Activated CD4-positive, alpha-beta T cell treated with anti-CD3 and anti-CD28 coated beads for 24 hours (primary cell): ENCODE measurements at regions not wholly inside any gene's neighbourhood (a gene's known extent, or its start where the extent isn't known, plus 50 kb on each side); places are given as distances from the start of the nearest gene placed in this dataset.
A peak's percentile ranks its signal among the peaks of the same experiment; 100 is the strongest.

ENCODE experiments used
- DNase-seq, 2 donors: peaks; one replicate each; pipeline ENCODE4 v3.0.0-alpha.2; 2020; ENCODE audit warnings: low read depth in 2 of 2

- no peak for DNase-seq
Observed at GRCh38 chr9:109913461-109913810, 133.4 kb downstream of the PALM2AKAP2 start.

- no peak for DNase-seq
Observed at GRCh38 chr9:109914280-109915027, 134.5 kb downstream of the PALM2AKAP2 start.

- DNase-seq, result no peak
Observed at GRCh38 chr9:109916316-109916715, 136.3 kb downstream of the PALM2AKAP2 start.

GRCh38 chr9:109918339-109919163, 138.6 kb downstream of the PALM2AKAP2 start:
- peak in 1 of 2 donors; percentile 14 for DNase-seq

GRCh38 chr9:109919736-109920408, 139.9 kb downstream of the PALM2AKAP2 start:
- DNase-seq, result no peak

GRCh38 chr9:109922617-109923470, 142.8 kb downstream of the PALM2AKAP2 start:
- DNase-seq, result no peak

GRCh38 chr9:109923471-109923760, 143.4 kb downstream of the PALM2AKAP2 start:
- DNase-seq, result no peak

GRCh38 chr9:109923806-109924205, 143.8 kb downstream of the PALM2AKAP2 start:
- no peak for DNase-seq

- no peak for DNase-seq
Observed at GRCh38 chr9:109925799-109926198, 145.8 kb downstream of the PALM2AKAP2 start.

GRCh38 chr9:109926421-109926869, 146.4 kb downstream of the PALM2AKAP2 start:
- no peak for DNase-seq

- no peak for DNase-seq
Observed at GRCh38 chr9:109931623-109932022, 151.6 kb downstream of the PALM2AKAP2 start.

- no peak for DNase-seq
Observed at GRCh38 chr9:109934136-109934856, 154.3 kb downstream of the PALM2AKAP2 start.

GRCh38 chr9:109934857-109935215, 154.8 kb downstream of the PALM2AKAP2 start:
- no peak for DNase-seq

- no peak for DNase-seq
Observed at GRCh38 chr9:109935406-109936087, 155.5 kb downstream of the PALM2AKAP2 start.

- DNase-seq, result no peak
Observed at GRCh38 chr9:109937861-109938453, 158.0 kb downstream of the PALM2AKAP2 start.

- DNase-seq, result no peak
Observed at GRCh38 chr9:109939698-109940342, 159.8 kb downstream of the PALM2AKAP2 start.

GRCh38 chr9:109940561-109940960, 160.6 kb downstream of the PALM2AKAP2 start:
- DNase-seq, result no peak

- DNase-seq, result no peak
Observed at GRCh38 chr9:109941771-109942170, 161.8 kb downstream of the PALM2AKAP2 start.

GRCh38 chr9:109945573-109945972, 165.6 kb downstream of the PALM2AKAP2 start:
- no peak for DNase-seq

GRCh38 chr9:109948453-109948852, 168.5 kb downstream of the PALM2AKAP2 start:
- no peak for DNase-seq
